8988T (cell line): ENCODE measurements at regions not wholly inside any gene's neighbourhood (a gene's known extent, or its start where the extent isn't known, plus 50 kb on each side); places are given as distances from the start of the nearest gene placed in this dataset.

ENCODE experiments used
- DNase-seq: peaks from one replicate; pipeline ENCODE4 v3.0.0; 2011

- DNase-seq, result peak; percentile 21
Measured at GRCh38 chr2:21451403-21451802, 327.6 kb downstream of the TDRD15 start.

- DNase-seq, result no peak
Measured at GRCh38 chr2:21452263-21452662, 328.5 kb downstream of the TDRD15 start.

GRCh38 chr2:21452678-21453077, 328.9 kb downstream of the TDRD15 start:
- DNase-seq, result no peak

- no peak for DNase-seq
Measured at GRCh38 chr2:21453723-21454450, 330.1 kb downstream of the TDRD15 start.

GRCh38 chr2:21454839-21455238, 331.1 kb downstream of the TDRD15 start:
- DNase-seq, result no peak

- no peak for DNase-seq
Measured at GRCh38 chr2:21461754-21462240, 338.0 kb downstream of the TDRD15 start.

GRCh38 chr2:21466341-21466927, 342.7 kb downstream of the TDRD15 start:
- no peak for DNase-seq

GRCh38 chr2:21467280-21467818, 343.6 kb downstream of the TDRD15 start:
- no peak for DNase-seq

- no peak for DNase-seq
Measured at GRCh38 chr2:21467910-21468309, 344.1 kb downstream of the TDRD15 start.

GRCh38 chr2:21468624-21469023, 344.9 kb downstream of the TDRD15 start:
- no peak for DNase-seq

- DNase-seq, result no peak
Measured at GRCh38 chr2:21469158-21469557, 345.4 kb downstream of the TDRD15 start.

GRCh38 chr2:21469564-21469963, 345.8 kb downstream of the TDRD15 start:
- DNase-seq, result no peak

- DNase-seq, result no peak
Measured at GRCh38 chr2:21480162-21480561, 356.4 kb downstream of the TDRD15 start.

- DNase-seq, result no peak
Measured at GRCh38 chr2:21484643-21485042, 360.9 kb downstream of the TDRD15 start.

- DNase-seq, result no peak
Measured at GRCh38 chr2:21486445-21486844, 362.7 kb downstream of the TDRD15 start.

- DNase-seq, result no peak
Measured at GRCh38 chr2:21489080-21489479, 365.3 kb downstream of the TDRD15 start.

GRCh38 chr2:21498016-21498415, 374.2 kb downstream of the TDRD15 start:
- no peak for DNase-seq

- no peak for DNase-seq
Measured at GRCh38 chr2:21500401-21500945, 376.7 kb downstream of the TDRD15 start.

- DNase-seq, result no peak
Measured at GRCh38 chr2:21501376-21502027, 377.7 kb downstream of the TDRD15 start.

GRCh38 chr2:21515903-21516302, 392.1 kb downstream of the TDRD15 start:
- DNase-seq, result no peak

GRCh38 chr2:21519412-21519811, 395.6 kb downstream of the TDRD15 start:
- DNase-seq, result no peak

GRCh38 chr2:21519821-21520220, 396.1 kb downstream of the TDRD15 start:
- no peak for DNase-seq

GRCh38 chr2:21535826-21536225, 412.1 kb downstream of the TDRD15 start:
- DNase-seq, result no peak

- DNase-seq, result no peak
Measured at GRCh38 chr2:21539685-21540084, 415.9 kb downstream of the TDRD15 start.
